Liver (tissue), 8 donors: ENCODE measurements at regions not wholly inside any gene's neighbourhood (a gene's known extent, or its start where the extent isn't known, plus 50 kb on each side); places are given as distances from the start of the nearest gene placed in this dataset.
"Not testable (repeated sequence)": the region's sequence is repeated elsewhere in the genome, so short reads cannot be mapped to it uniquely, and the experiment has no call there.

Experiments used
- DNase-seq: peaks from one replicate; pipeline ENCODE4 v3.0.0-alpha.2; 2017; ENCODE audit warnings: low spot score
- H3K27ac ChIP-seq, 2 donors: one replicate each; pipeline ENCODE4 v1.7.0; 2013; ENCODE audit warnings: inconsistent platforms in 2 of 2, low read length in 2 of 2, control low read depth in 1 of 2, low read depth in 1 of 2, mild to moderate bottlenecking in 1 of 2
- H3K27me3 ChIP-seq, 4 donors: one replicate each; pipeline versions ENCODE4 v1.6.1 to v1.7.0; 2013; ENCODE audit warnings: low read length in 3 of 4, inconsistent platforms in 1 of 4, mild to moderate bottlenecking in 1 of 4, moderate library complexity in 1 of 4; ENCODE audit not compliant: control insufficient read depth in 4 of 4, insufficient read depth in 4 of 4
- H3K36me3 ChIP-seq, 4 donors: one replicate each; pipeline versions ENCODE4 v1.6.1 to v1.7.0; 2013; ENCODE audit warnings: low read length in 3 of 4, mild to moderate bottlenecking in 3 of 4, low read depth in 1 of 4, moderate library complexity in 1 of 4; ENCODE audit not compliant: control insufficient read depth in 4 of 4, insufficient read depth in 3 of 4
- H3K4me1 ChIP-seq, 4 donors: one replicate each; pipeline versions ENCODE4 v1.6.1 to v1.7.0; 2013; ENCODE audit warnings: low read length in 3 of 4, mild to moderate bottlenecking in 3 of 4, moderate library complexity in 1 of 4; ENCODE audit not compliant: control insufficient read depth in 4 of 4, insufficient read depth in 4 of 4
- H3K4me3 ChIP-seq, 3 donors: one replicate each; pipeline versions ENCODE4 v1.6.1 to v1.7.0; 2013; ENCODE audit warnings: low read length in 3 of 3, control low read depth in 1 of 3, low read depth in 1 of 3, mild to moderate bottlenecking in 1 of 3
- H3K9ac ChIP-seq, 2 donors: one replicate each; pipeline ENCODE4 v1.7.0; 2013; ENCODE audit warnings: low read length in 2 of 2, mild to moderate bottlenecking in 2 of 2, moderate library complexity in 2 of 2, control low read depth in 1 of 2, low read depth in 1 of 2
- H3K9me3 ChIP-seq, 4 donors: one replicate each; pipeline versions ENCODE4 v1.6.1 to v1.7.0; 2013; ENCODE audit warnings: low read length in 3 of 4; ENCODE audit not compliant: control insufficient read depth in 4 of 4
- EGR1 ChIP-seq, 2 donors: IDR thresholded peaks; 2 replicates each; pipeline ENCODE4 v1.6.1; 2016 to 2018; ENCODE audit warnings: antibody characterized with exemption in 2 of 2, low read depth in 2 of 2
- FOXA1 ChIP-seq: IDR thresholded peaks from 2 replicates; pipeline ENCODE4 v1.6.1; 2016; ENCODE audit warnings: antibody characterized with exemption
- FOXA2 ChIP-seq: IDR thresholded peaks from 2 replicates; pipeline ENCODE4 v1.6.1; 2016; ENCODE audit warnings: antibody characterized with exemption
- GABPA ChIP-seq, 2 donors: IDR thresholded peaks in 1 of 2; conservative IDR thresholded peaks in 1 of 2; 2 replicates each; pipeline ENCODE4 v1.6.1; 2016; ENCODE audit warnings: antibody characterized with exemption in 2 of 2, mild to moderate bottlenecking in 1 of 2, moderate library complexity in 1 of 2
- HNF4A ChIP-seq, 2 donors: conservative IDR thresholded peaks; 2 replicates each; pipeline ENCODE4 v1.6.1; 2016; ENCODE audit warnings: antibody characterized with exemption in 2 of 2, mild to moderate bottlenecking in 2 of 2
- HNF4G ChIP-seq: IDR thresholded peaks from 2 replicates; pipeline ENCODE4 v1.6.1; 2016; ENCODE audit warnings: antibody characterized with exemption
- JUND ChIP-seq, 2 donors: IDR thresholded peaks; 2 replicates each; pipeline ENCODE4 v1.6.1; 2016; ENCODE audit warnings: antibody characterized with exemption in 2 of 2
- NR2F2 ChIP-seq: IDR thresholded peaks from 2 replicates; pipeline ENCODE4 v1.6.1; 2016; ENCODE audit warnings: antibody characterized with exemption
- RAD21 ChIP-seq, 2 donors: IDR thresholded peaks; 2 replicates each; pipeline ENCODE4 v1.6.1; 2016; ENCODE audit warnings: antibody characterized with exemption in 2 of 2, mild to moderate bottlenecking in 2 of 2
- RXRA ChIP-seq, 2 donors: IDR thresholded peaks; 2 replicates each; pipeline ENCODE4 v1.6.1; 2017 to 2018; ENCODE audit warnings: antibody characterized with exemption in 2 of 2, mild to moderate bottlenecking in 1 of 2
- SP1 ChIP-seq: IDR thresholded peaks from 2 replicates; pipeline ENCODE4 v1.6.1; 2018; ENCODE audit warnings: antibody characterized with exemption, mild to moderate bottlenecking
- TAF1 ChIP-seq: conservative IDR thresholded peaks from 2 replicates; pipeline ENCODE4 v1.6.1; 2016; ENCODE audit warnings: antibody characterized with exemption, mild to moderate bottlenecking
- YY1 ChIP-seq: IDR thresholded peaks from 2 replicates; pipeline ENCODE4 v1.6.1; 2016; ENCODE audit warnings: antibody characterized with exemption, mild to moderate bottlenecking
- WGBS: extraction: QIAGEN DNeasy Blood & Tissue Kit; methylation state at CpG from one replicate; pipeline ENCODE4 v1.1.7; 2013; 5-methylcytosine and 5-hydroxymethylcytosine counted together
- TF ChIP-seq, protein P1 (sequence below): IDR thresholded peaks from 2 replicates; pipeline ENCODE4 v1.6.1; 2016; ENCODE audit warnings: antibody characterized with exemption
- TF ChIP-seq, protein P2 (sequence below): fragments of 150-350 bp; IDR thresholded peaks from 2 replicates; pipeline ENCODE4 v1.5.1; 2017; ENCODE audit warnings: improper control_type of control experiment, low read depth, low read length; ENCODE audit not compliant: missing input control
- TF ChIP-seq, protein P3 (sequence below): IDR thresholded peaks from 2 replicates; pipeline ENCODE4 v1.6.1; 2016; ENCODE audit warnings: antibody characterized with exemption
- TF ChIP-seq, protein P4 (sequence below): IDR thresholded peaks from 2 replicates; pipeline ENCODE4 v1.6.1; 2016; ENCODE audit warnings: antibody characterized with exemption
- donor health status: healthy.
- donor health status: healthy.
- donor health status: healthy.
- donor health status: healthy.
- donor health status: healthy.

DNA sequence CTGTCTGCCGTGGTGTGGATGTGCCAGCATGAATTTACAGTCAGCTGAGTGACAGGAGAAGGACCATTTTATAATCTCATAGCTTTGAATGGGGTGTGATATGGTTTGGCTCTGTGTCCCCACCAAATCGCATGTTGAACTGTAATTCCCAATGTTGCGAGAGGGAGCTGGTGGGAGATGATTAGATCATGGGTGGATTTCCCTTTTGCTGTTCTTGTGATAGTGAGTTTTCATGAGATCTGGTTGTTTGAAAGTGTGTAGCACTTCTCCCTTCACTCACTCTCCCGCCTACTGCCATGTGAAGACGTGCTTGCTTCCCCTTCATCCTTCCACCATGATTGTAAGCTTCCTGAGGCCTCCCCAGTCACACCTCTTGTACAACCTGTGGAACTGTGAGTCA lies 111.9 kb upstream of the CHD2 start:
- H3K4me3 ChIP-seq: no peak overlapping the region
- no peaks in the 10 kb centered on the region for H3K4me1 ChIP-seq
- no peaks in the 10 kb centered on the region for H3K9me3 ChIP-seq
- H3K36me3 ChIP-seq: no peaks in the 10 kb centered on the region
- H3K9ac ChIP-seq: no peak overlapping the region
- H3K27me3 ChIP-seq: no peaks in the 10 kb centered on the region
- DNase-seq: no peak
- TF ChIP-seq EGR1 (IDR thresholded peaks at IDR 0.05; ENCODE audit: low read depth in 2 of 2) (no peak), RXRA (IDR thresholded peaks at IDR 0.05) (no peak), NR2F2 (no peak), RAD21 (IDR thresholded peaks at IDR 0.05) (no peak), TAF1 (no peak)
- TF ChIP-seq, protein P1, sequence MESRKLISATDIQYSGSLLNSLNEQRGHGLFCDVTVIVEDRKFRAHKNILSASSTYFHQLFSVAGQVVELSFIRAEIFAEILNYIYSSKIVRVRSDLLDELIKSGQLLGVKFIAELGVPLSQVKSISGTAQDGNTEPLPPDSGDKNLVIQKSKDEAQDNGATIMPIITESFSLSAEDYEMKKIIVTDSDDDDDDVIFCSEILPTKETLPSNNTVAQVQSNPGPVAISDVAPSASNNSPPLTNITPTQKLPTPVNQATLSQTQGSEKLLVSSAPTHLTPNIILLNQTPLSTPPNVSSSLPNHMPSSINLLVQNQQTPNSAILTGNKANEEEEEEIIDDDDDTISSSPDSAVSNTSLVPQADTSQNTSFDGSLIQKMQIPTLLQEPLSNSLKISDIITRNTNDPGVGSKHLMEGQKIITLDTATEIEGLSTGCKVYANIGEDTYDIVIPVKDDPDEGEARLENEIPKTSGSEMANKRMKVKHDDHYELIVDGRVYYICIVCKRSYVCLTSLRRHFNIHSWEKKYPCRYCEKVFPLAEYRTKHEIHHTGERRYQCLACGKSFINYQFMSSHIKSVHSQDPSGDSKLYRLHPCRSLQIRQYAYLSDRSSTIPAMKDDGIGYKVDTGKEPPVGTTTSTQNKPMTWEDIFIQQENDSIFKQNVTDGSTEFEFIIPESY: no peak
- TF ChIP-seq, protein P2, sequence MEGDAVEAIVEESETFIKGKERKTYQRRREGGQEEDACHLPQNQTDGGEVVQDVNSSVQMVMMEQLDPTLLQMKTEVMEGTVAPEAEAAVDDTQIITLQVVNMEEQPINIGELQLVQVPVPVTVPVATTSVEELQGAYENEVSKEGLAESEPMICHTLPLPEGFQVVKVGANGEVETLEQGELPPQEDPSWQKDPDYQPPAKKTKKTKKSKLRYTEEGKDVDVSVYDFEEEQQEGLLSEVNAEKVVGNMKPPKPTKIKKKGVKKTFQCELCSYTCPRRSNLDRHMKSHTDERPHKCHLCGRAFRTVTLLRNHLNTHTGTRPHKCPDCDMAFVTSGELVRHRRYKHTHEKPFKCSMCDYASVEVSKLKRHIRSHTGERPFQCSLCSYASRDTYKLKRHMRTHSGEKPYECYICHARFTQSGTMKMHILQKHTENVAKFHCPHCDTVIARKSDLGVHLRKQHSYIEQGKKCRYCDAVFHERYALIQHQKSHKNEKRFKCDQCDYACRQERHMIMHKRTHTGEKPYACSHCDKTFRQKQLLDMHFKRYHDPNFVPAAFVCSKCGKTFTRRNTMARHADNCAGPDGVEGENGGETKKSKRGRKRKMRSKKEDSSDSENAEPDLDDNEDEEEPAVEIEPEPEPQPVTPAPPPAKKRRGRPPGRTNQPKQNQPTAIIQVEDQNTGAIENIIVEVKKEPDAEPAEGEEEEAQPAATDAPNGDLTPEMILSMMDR: no peak
- 97% methylated on average over 5 of the region's 5 CpGs for WGBS
- H3K27ac ChIP-seq: no peak overlapping the region

DNA sequence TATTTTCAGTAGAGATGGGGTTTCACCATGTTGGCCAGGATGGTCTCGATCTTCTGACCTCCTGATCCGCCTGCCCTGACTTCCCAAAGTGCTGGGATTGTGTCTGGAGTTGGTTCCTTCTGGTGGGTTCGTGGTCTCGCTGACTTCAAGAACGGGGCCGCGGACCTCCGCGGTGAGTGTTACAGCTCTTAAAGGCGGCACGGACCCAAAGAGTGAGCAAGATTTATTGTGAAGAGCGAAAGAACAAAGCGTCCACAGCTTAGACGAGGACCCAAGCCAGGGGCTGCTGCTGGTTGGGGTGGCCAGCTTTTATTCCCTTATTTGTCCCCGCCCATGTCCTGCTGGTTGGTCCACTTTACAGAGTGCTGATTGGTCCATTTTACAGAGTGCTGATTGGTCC lies 111.3 kb upstream of the CHD2 start:
- H3K27me3 ChIP-seq, H3K4me1 ChIP-seq, DNase-seq, H3K4me3 ChIP-seq, H3K9me3 ChIP-seq, H3K9ac ChIP-seq, H3K36me3 ChIP-seq, H3K27ac ChIP-seq: not testable (repeated sequence)
- 97% methylated on average over 15 of the region's 15 CpGs for WGBS

DNA sequence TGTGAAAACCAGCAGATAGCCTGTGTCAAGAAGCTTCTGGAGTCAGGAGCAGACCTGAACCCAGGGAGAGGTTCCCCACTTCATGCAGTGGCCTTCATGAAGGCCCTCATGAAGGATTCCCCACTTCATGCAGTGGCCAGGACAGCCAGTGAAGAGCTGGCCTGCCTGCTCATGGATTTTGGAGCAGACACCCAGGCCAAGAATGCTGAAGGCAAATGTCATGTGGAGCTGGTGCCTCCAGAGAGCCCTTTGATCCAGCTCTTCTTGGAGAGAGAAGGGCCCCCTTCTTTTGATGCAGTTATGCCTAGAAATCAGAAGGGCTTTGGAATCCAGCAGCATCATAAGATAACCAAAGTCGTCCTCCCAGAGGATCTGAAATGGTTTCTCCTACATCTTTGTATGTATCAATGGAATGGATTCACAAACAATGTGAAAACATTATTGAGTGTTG lies 103.9 kb upstream of the CHD2 start:
- no peaks in the 10 kb centered on the region for H3K27me3 ChIP-seq
- H3K27ac ChIP-seq: no peak overlapping the region
- no peak overlapping the region for H3K9ac ChIP-seq
- no peak for DNase-seq
- H3K4me3 ChIP-seq: no peak overlapping the region
- H3K9me3 ChIP-seq: no peaks in the 10 kb centered on the region
- WGBS: 76% methylated on average over 1 of the region's 1 CpG
- H3K4me1 ChIP-seq: peaks cover 0 to 16% (median 10%) of the 10 kb centered on the region in 4 donors
- no peaks in the 10 kb centered on the region for H3K36me3 ChIP-seq
- no peak for TF ChIP-seq HNF4A (conservative IDR thresholded peaks at IDR 0.05)
- TF ChIP-seq, protein P2: no peak
- TF ChIP-seq, protein P1: no peak
- no peak for TF ChIP-seq FOXA2
- no peak for TF ChIP-seq RAD21 (IDR thresholded peaks at IDR 0.05)
- no peak for TF ChIP-seq SP1
- TF ChIP-seq, protein P3, sequence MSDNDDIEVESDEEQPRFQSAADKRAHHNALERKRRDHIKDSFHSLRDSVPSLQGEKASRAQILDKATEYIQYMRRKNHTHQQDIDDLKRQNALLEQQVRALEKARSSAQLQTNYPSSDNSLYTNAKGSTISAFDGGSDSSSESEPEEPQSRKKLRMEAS: no peak
- TF ChIP-seq, protein P4, sequence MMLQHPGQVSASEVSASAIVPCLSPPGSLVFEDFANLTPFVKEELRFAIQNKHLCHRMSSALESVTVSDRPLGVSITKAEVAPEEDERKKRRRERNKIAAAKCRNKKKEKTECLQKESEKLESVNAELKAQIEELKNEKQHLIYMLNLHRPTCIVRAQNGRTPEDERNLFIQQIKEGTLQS: no peak
- no peak for TF ChIP-seq HNF4G
- no peak for TF ChIP-seq TAF1
- no peak for TF ChIP-seq FOXA1
- no peak for TF ChIP-seq YY1
- no peak for TF ChIP-seq GABPA (IDR thresholded peaks at IDR 0.05 in 1 of 2, conservative IDR thresholded peaks at IDR 0.05 in 1 of 2)
- no peak for TF ChIP-seq NR2F2
- TF ChIP-seq JUND (IDR thresholded peaks at IDR 0.05): no peak
- no peak for TF ChIP-seq RXRA (IDR thresholded peaks at IDR 0.05)
- TF ChIP-seq EGR1 (IDR thresholded peaks at IDR 0.05; ENCODE audit: low read depth in 2 of 2): no peak
